ENCODE measurements at regions not wholly inside any gene's neighbourhood (a gene's known extent, or its start where the extent isn't known, plus 50 kb on each side); places are given as distances from the start of the nearest gene placed in this dataset.

DNA sequence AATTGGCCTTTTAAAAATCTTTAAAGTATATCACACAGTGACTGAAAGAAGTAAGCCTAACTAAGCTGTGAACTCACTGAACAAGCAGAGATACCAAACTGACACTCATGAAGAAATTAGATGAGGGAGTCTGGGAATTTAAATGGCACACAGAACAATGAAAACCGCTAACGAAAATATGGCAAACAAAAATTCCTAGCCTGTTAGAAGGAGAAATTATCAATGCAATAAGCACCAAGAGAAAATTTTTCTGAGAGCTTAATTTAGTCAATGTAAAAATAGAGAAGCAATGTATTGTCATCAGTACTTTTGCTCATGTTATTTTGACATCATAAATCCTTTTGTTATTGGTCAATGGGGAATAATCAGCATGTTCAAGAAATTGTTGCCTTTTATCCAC is 291.1 kb upstream of the PDZRN3 start:
- no CpG with 5 or more reads among the region's 2 CpGs for WGBS (ENCODE audit: extremely low coverage, insufficient read length, low lambda C conversion rate)

More for the DNA sequence above, 291.1 kb upstream of the PDZRN3 start:
- H3K36me3 Mint-ChIP-seq (ENCODE audit: insufficient read depth in 1 of 3, low read depth in 3 of 3) = no peaks in the 10 kb centered on the region
- Histone ChIP-seq H3K9ac (ENCODE audit: extremely low read depth, insufficient read length, low read length) (no peak overlapping the region), H4K5ac (ENCODE audit: insufficient read length, low read depth, low read length) (no peak overlapping the region), H2AK5ac (ENCODE audit: insufficient read length, low read length) (no peak overlapping the region), H2BK20ac (ENCODE audit: low read depth, low read length, poor library complexity, severe bottlenecking) (no peak overlapping the region), H3K27ac (ENCODE audit: insufficient read length, low read depth, low read length) (no peak overlapping the region), H3K9me3 (ENCODE audit: control insufficient read depth, low read depth, low read length) (no peaks in the 10 kb centered on the region), H3K4me1 (ENCODE audit: insufficient read depth, low read length) (no peaks in the 10 kb centered on the region), H3K14ac (ENCODE audit: insufficient read depth, low read length) (no peak overlapping the region), H4K8ac (replicated peaks; ENCODE audit: insufficient read length, low read depth, low read length) (no peak overlapping the region), H3K4me2 (ENCODE audit: insufficient read depth, insufficient read length, low read length) (no peak overlapping the region), H2AFZ (ENCODE audit: low read length) (no peak overlapping the region), H3K79me1 (ENCODE audit: insufficient read depth, low read depth, low read length, poor library complexity, severe bottlenecking) (no peaks in the 10 kb centered on the region), H3K23me2 (ENCODE audit: insufficient read length, low read depth, low read length, poor library complexity, severe bottlenecking) (no peaks in the 10 kb centered on the region), H3K79me2 (ENCODE audit: insufficient read depth, low read length) (no peaks in the 10 kb centered on the region), H3K4ac (ENCODE audit: low read depth, low read length) (no peak overlapping the region), H3K56ac (ENCODE audit: insufficient read length, low read depth, low read length) (no peak overlapping the region), H2BK5ac (ENCODE audit: insufficient read length, low read length) (no peak overlapping the region), H4K91ac (ENCODE audit: insufficient read length, low read depth, low read length) (no peak overlapping the region), H3K23ac (ENCODE audit: insufficient read length, low read depth, low read length) (no peak overlapping the region), H3T11ph (ENCODE audit: low read length) (no peak overlapping the region), H3K27me3 (ENCODE audit: insufficient read depth, low read length) (no peaks in the 10 kb centered on the region), H3K18ac (ENCODE audit: insufficient read length, low read depth, low read length) (no peak overlapping the region), H2BK120ac (ENCODE audit: low read depth, low read length, poor library complexity, severe bottlenecking) (no peak overlapping the region), H4K20me1 (ENCODE audit: control insufficient read depth, insufficient read depth, insufficient read length) (no peaks in the 10 kb centered on the region), H2BK15ac (ENCODE audit: low read depth, low read length) (no peak overlapping the region), H2BK12ac (ENCODE audit: insufficient read length, low read depth, low read length) (no peak overlapping the region)
- H3K9me3 Mint-ChIP-seq = peaks cover 0 to 3% of the 10 kb centered on the region in 2 experiments; a peak in 1 of 5 replicates
- H3K4me1 Mint-ChIP-seq = peaks cover 8 to 9% of the 10 kb centered on the region in 2 experiments
- no peak overlapping the region for H3K4me3 Mint-ChIP-seq
- no peak for TF ChIP-seq CTCF (conservative IDR thresholded peaks at IDR 0.05)
- H3K27ac Mint-ChIP-seq = no peak overlapping the region
- no peak for DNase-seq
- no peaks in the 10 kb centered on the region for H3K27me3 Mint-ChIP-seq (ENCODE audit: low read depth)

Measured in H9 (cell line).